A549 (cell line): ENCODE measurements at regions not wholly inside any gene's neighbourhood (a gene's known extent, or its start where the extent isn't known, plus 50 kb on each side); places are given as distances from the start of the nearest gene placed in this dataset.

Experiments used
- CBX2 ChIP-seq: fragments of 200-600 bp; sonication (generic); IDR thresholded peaks from 2 replicates; pipeline ENCODE4 v1.6.1; 2016; ENCODE audit warnings: low read depth, mild to moderate bottlenecking, borderline replicate concordance
- EP300 ChIP-seq, 2 experiments: fragments of >200 bp; sonication (Bioruptor Twin); formaldehyde crosslinking; IDR thresholded peaks; 2 replicates in 1 of 2; 3 replicates in 1 of 2; pipeline ENCODE4 v1.6.1; 2016 to 2017
- HMGXB4 ChIP-seq: fragments of 250-450 bp; sonication (Bioruptor Pico); IDR thresholded peaks from 2 replicates; pipeline ENCODE4 v1.5.0; 2021; ENCODE audit warnings: mild to moderate bottlenecking, moderate library complexity, borderline replicate concordance
- HOXB13 ChIP-seq: fragments of 250-450 bp; sonication (Bioruptor Pico); IDR thresholded peaks from 2 replicates; pipeline ENCODE4 v1.5.0; 2020; ENCODE audit warnings: low read depth, mild to moderate bottlenecking, moderate library complexity
- NFE2L2 ChIP-seq: fragments of 150-350 bp; conservative IDR thresholded peaks from 2 replicates; pipeline ENCODE4 v1.6.1; 2014; ENCODE audit warnings: low read length
- POLR2A ChIP-seq: IDR thresholded peaks from 2 replicates; pipeline ENCODE4 v1.6.1; 2012; ENCODE audit warnings: mild to moderate bottlenecking, low read length
- POLR2AphosphoS2 ChIP-seq: conservative IDR thresholded peaks from 2 replicates; pipeline ENCODE4 v1.6.1; 2012; ENCODE audit warnings: low read length, improper control_type of control experiment, inconsistent platforms
- RCOR1 ChIP-seq: fragments of 150-350 bp; IDR thresholded peaks from 2 replicates; pipeline ENCODE4 v1.6.1; 2014; ENCODE audit warnings: antibody characterized with exemption, low read length, low read depth
- REST ChIP-seq: fragments of 200-600 bp; sonication (generic); IDR thresholded peaks from 2 replicates; pipeline ENCODE4 v1.6.1; 2016; ENCODE audit warnings: antibody characterized with exemption, mild to moderate bottlenecking, moderate library complexity
- RFX5 ChIP-seq: fragments of 450-650 bp; IDR thresholded peaks from 2 replicates; pipeline ENCODE4 v1.7.1; 2014; ENCODE audit warnings: antibody characterized with exemption, mild to moderate bottlenecking, moderate library complexity
- SMC3 ChIP-seq: fragments of >200 bp; sonication (Bioruptor Twin); formaldehyde crosslinking; IDR thresholded peaks from 3 replicates; pipeline ENCODE4 v1.6.1; 2018; ENCODE audit warnings: inconsistent platforms
- TF ChIP-seq, protein P1 (sequence below): fragments of >200 bp; sonication (Bioruptor Twin); formaldehyde crosslinking; IDR thresholded peaks from 3 replicates; pipeline ENCODE4 v1.5.1; 2016
- TF ChIP-seq, protein P2 (sequence below): fragments of 450-650 bp; IDR thresholded peaks from 2 replicates; pipeline ENCODE4 v1.6.1; 2014; ENCODE audit warnings: antibody characterized with exemption

GRCh38 chr2:161570424-161571050 lies 53.7 kb upstream of the SLC4A10 start:
- TF ChIP-seq RFX5 (no peak), NFE2L2 (no peak), REST (no peak), POLR2A (no peak), POLR2AphosphoS2 (no peak), EP300 (IDR thresholded peaks at IDR 0.05) (no peak), RCOR1 (no peak), HMGXB4 (CRISPR knock-in tag) (no peak), CBX2 (no peak), HOXB13 (CRISPR knock-in tag) (no peak), SMC3 (no peak)
- TF ChIP-seq, protein P1, sequence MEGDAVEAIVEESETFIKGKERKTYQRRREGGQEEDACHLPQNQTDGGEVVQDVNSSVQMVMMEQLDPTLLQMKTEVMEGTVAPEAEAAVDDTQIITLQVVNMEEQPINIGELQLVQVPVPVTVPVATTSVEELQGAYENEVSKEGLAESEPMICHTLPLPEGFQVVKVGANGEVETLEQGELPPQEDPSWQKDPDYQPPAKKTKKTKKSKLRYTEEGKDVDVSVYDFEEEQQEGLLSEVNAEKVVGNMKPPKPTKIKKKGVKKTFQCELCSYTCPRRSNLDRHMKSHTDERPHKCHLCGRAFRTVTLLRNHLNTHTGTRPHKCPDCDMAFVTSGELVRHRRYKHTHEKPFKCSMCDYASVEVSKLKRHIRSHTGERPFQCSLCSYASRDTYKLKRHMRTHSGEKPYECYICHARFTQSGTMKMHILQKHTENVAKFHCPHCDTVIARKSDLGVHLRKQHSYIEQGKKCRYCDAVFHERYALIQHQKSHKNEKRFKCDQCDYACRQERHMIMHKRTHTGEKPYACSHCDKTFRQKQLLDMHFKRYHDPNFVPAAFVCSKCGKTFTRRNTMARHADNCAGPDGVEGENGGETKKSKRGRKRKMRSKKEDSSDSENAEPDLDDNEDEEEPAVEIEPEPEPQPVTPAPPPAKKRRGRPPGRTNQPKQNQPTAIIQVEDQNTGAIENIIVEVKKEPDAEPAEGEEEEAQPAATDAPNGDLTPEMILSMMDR, result no peak
- TF ChIP-seq, protein P2, sequence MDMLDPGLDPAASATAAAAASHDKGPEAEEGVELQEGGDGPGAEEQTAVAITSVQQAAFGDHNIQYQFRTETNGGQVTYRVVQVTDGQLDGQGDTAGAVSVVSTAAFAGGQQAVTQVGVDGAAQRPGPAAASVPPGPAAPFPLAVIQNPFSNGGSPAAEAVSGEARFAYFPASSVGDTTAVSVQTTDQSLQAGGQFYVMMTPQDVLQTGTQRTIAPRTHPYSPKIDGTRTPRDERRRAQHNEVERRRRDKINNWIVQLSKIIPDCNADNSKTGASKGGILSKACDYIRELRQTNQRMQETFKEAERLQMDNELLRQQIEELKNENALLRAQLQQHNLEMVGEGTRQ, result no peak
